ENCODE measurements at regions not wholly inside any gene's neighbourhood (a gene's known extent, or its start where the extent isn't known, plus 50 kb on each side); places are given as distances from the start of the nearest gene placed in this dataset.

DNA sequence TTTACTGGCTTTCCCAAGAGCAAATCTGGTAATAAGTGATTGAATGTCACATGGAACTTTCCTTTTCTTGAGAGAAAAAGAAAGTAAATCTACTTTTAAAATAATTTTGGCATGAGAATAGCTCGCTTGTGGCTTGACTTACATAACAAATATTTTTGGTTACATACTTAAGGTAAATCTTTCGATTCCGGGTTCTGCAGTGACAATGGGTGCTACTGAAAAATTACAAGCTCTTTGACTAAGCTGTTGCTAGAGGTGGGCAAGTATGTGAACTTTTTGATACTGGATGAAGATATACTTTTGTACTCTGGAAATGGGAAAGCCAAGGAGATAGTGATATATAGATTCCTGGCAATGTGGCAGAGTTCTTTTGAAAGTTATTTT lies 51.9 kb upstream of the OTOL1 start:
- TF ChIP-seq CTCF (conservative IDR thresholded peaks at IDR 0.05; ENCODE audit: low read depth, low read length): no peak
- no peak overlapping the region for H3K4me3 ChIP-seq (ENCODE audit: low read depth, low read length)
- DNase-seq (ENCODE audit: low read depth): no peak

GRCh38 chr3:161443921-161444693 lies 52.5 kb upstream of the OTOL1 start:
- H3K4me3 ChIP-seq (ENCODE audit: low read depth, low read length): no peak overlapping the region
- TF ChIP-seq CTCF (conservative IDR thresholded peaks at IDR 0.05; ENCODE audit: low read depth, low read length): no peak
- no peak for DNase-seq (ENCODE audit: low read depth)

GRCh38 chr3:161430307-161430706 lies 59.0 kb upstream of the SPTSSB start:
- no peak for DNase-seq (ENCODE audit: low read depth)
- H3K4me3 ChIP-seq (ENCODE audit: low read depth, low read length): no peak overlapping the region
- no peak for TF ChIP-seq CTCF (conservative IDR thresholded peaks at IDR 0.05; ENCODE audit: low read depth, low read length)

DNA sequence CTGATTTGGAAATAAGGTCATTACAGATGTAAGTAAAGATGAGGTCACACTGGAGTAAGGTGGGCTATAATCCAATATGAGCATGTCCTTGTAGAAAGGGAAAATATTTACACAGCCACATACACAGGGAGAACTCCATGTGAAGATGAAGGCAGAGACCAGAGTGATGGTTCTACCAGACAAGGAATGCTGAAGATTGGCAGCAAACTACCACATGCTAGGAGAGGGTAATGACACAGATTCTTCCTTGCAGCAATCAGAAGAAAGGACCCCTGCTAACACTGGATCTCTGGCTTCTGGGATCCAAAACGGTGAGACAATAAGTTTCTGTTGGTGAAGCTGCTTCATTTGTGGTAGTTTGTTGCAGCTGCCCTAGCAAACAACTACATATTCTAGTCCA lies 56.0 kb upstream of the SPTSSB start:
- no peak for DNase-seq (ENCODE audit: low read depth)
- TF ChIP-seq CTCF (conservative IDR thresholded peaks at IDR 0.05; ENCODE audit: low read depth, low read length): no peak
- H3K4me3 ChIP-seq (ENCODE audit: low read depth, low read length): no peak overlapping the region

GRCh38 chr3:161426758-161427157 lies 55.4 kb upstream of the SPTSSB start:
- no peak for TF ChIP-seq CTCF (conservative IDR thresholded peaks at IDR 0.05; ENCODE audit: low read depth, low read length)
- H3K4me3 ChIP-seq (ENCODE audit: low read depth, low read length): no peak overlapping the region
- no peak for DNase-seq (ENCODE audit: low read depth)

DNA sequence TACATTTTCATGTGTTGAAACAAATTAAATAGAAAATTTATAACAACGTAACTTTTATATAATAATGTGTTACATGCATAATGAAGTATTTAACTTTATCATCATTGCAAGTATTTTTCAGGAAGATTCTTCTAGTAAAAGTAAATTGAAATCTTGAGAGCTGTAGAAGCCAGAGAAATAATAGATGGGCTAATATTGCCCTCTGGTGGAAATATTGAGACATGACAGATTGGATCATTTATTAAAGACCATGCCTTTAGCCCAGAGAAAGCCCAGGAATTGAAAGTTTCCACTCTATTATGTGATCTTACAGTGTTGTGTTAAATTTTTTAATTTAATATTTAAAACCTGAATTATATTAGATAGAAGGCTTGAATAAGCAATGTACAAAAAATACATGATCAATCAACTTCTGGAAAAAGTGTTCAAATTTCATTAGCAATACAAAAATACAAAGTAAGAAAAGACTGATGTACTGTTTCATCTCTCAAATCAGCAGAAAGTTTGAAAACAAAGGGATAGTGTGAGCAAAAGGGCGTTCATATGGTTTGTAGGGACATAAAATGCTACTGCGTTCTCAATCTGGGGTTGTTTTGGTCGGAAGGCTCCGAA lies 52.7 kb upstream of the SPTSSB start:
- DNase-seq (ENCODE audit: low read depth): no peak
- TF ChIP-seq CTCF (conservative IDR thresholded peaks at IDR 0.05; ENCODE audit: low read depth, low read length): peak; percentile 63
- no peak overlapping the region for H3K4me3 ChIP-seq (ENCODE audit: low read depth, low read length)

Data from epithelial cell of proximal tubule (primary cell).